GM21515 (cell line): ENCODE measurements at regions not wholly inside any gene's neighbourhood (a gene's known extent, or its start where the extent isn't known, plus 50 kb on each side); places are given as distances from the start of the nearest gene placed in this dataset.
"Not testable (repeated sequence)": the region's sequence is repeated elsewhere in the genome, so short reads cannot be mapped to it uniquely, and the experiment has no call there.

Experiments
- ATAC-seq: cut with Tn5 transposase; IDR thresholded peaks from one replicate; pipeline ENCODE4 v1.9.1; 2021; ENCODE audit not compliant: unreplicated experiment

DNA sequence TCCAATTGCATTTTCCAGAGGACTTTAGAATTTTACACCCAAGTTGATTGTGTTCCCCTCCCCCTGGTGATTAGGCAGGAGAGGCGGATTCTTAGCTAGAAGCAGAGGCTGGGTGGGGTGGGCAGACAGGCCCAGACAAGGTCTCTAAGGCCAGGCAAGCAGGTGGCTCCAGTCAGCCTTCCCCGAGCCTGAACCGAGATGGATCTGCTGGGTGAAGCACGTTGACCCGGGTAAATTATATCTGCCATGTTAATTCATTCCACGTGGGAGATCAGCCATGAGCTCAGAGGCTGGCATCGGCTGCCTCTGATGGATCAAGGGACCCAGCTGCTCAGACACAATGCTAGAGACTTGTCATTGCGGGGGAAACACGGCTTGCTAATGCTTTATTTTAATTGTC, 159.5 kb upstream of the MAFB start:
- no peak for ATAC-seq

DNA sequence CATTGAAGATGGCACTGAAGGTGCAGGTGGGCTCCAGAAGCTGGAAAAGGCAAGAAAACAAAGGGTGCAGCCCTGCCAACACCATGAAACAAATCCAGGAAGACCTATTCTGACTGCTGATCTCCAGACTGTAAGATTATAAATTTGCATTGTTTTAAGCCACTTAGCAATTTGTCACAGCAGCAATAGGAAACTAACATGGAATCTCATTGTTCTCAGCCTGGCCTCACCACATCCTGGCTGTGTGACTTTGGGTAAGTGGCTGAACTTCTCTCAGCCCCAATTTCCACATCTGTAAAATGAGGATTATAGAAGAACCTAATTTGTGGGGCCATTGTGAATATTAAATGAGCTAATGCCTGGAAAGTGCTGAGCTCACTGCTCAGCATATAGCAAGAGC, 160.4 kb upstream of the MAFB start:
- no peak for ATAC-seq

DNA sequence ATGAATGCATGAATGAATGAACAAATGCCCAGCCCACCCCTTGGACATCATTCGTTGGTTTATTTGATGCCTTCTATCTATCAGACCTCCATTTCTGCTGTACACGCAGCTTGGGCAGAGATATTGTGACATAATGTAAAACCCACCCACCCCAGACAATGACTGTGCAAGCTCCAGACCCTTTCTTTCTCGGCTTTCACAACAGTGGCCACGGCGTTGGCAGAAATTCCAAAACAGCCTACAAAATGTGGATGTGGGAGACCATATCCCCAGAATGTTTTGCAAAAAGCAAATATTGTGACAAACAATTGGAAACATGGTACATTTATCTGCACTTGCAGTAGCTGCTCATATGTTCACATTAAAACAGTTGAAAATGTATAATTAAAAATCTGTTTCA, 162.0 kb upstream of the MAFB start:
- no peak for ATAC-seq

DNA sequence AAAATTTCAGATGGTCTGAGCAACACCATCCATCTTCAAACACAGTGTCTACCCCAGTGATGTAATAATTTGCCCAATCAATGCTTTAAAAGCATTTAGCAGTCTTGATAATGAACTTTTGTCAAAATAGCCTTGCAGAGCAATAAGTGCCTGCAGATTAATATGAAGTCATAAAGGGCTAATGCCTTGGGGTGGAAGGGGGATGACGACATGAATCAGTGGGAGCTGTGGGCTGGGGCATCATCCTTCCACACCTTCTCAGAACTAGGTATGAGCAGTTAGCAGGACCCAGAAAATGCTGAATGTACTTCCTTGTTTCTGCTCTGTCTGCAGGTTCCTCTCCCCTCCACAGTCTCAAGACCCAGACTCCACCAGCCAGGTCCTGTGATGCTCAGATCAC, 166.2 kb upstream of the MAFB start:
- no peak for ATAC-seq

DNA sequence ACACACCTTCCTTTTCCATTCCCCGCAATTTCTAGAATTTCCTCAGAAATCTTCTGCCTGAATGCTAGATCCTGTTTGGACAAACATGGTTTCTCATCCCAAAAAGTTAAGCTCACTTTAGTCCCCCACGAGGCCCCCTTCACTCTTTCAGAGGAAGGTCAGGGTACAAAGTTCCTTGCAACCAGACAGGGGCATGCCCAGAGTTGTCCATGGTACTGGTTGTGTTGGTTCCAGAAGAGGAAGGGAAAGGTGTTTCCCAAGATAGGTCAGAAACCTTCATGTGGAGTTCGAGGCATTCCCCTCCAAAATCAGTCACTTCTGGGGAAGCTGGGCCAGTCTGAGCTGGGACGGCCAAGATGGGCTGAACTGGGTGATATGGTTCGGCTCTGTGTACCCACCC, 167.6 kb upstream of the MAFB start:
- no peak for ATAC-seq

DNA sequence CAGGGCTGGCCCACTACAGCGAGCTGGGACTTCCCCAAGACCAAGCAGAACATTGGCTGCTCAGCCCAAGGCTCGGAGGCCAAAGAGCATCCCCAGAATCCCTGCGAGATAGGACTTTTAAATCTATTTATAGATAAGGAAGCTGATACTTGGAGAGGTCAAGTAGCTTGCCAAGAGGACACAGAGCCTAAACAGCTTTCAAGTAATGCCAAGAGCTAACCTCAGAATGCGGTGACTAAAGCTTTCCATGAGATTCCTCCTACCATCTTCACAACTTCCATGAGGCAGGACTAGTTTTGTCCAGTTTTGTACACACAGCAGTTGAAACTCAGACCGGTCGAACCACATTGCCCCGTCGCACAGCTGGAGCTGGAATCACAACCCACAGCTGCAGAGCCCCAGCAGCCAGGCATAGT, 168.1 kb upstream of the TOP1 start:
- ATAC-seq: no peak

DNA sequence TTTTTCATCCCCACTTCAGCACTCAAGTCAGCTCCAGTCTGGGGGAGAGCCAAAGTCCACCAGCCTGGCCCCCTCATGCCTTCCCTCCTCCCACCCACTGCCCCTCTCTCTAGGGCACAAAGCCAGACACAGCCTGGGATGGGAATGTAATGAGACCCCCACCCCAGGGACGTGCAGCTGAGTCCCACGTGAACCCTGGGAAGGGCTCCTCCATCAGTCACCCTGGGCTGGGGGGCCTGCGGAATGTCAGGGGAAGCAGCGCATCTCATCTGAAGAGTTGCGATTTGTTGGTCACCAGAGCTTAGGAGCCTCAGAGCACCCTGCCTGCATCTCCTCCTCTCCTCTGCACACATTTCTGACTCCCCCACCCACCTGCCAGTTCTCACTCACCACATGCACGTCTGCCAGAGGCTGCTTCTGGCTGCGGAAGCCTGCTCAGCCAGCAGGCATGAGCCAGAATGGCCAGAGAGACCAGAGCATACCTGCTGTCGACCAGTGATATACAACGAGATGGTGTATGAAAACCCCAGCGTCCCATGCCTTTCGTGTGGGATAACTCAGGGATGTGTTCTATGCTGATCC, 167.1 kb upstream of the TOP1 start:
- no peak for ATAC-seq

DNA sequence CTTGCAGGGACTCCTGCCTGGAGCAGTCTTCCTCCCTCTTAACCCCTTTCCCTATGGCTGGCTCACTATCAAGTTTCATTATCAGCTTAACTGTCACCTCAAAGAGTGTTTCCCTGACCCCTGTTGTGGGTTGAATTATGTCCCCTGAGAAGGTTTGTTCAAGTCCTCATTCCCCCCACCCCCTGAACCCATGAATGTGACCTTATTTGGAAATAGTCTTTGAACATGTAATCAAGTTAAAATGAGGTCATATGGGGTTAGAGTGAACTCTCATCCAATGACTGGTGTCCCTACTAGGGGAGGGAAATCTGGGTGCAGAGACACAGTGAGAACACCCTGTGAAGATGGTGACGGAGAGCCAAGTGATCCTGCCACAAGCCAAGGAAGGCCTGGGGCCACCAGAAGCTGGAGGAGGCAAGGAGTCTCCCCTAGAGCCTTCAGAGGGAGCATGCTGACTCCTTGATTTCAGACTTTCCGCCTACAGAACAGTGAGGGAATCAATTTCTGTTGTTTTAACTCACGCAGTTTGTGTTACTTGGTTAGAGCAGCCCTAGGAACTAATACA, 165.2 kb upstream of the TOP1 start:
- ATAC-seq: no peak

DNA sequence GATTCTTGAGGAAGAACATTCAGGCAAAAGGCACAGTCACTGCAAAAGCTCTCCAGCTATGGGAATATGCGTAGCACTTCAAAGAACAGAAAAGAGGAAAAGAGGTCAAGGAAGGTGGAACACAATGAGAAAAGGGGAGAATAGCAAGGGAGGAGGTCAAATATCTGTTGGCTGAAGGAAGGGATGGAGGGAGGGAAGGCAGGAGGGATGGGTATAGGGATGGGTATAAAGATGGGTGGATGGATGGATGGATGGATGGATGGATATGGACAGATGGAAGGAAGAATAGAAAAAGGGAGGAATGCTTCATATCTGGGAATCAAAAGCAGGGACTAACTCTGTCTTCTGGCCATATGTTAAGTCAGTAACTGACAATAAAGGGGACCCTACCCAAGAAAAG, 164.2 kb upstream of the TOP1 start:
- ATAC-seq: no peak

DNA sequence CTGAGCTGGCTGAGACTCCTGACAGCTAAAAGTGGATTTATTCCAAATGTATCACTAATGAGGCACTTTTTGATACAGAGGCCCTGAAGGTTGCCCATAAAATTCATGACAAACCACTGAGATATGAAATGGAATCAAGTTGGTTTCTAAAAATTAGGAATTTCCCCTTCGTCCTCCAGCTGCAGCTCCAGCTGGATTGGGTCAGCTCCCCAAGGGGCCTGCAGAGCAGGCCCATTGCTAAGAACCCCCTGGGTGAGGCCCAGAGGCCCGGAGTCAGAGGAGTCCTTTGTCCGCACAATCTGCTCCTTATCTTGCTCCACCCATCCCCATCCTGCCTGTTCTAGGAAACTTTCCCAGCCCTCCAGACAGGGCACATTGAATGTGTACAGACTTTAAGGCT, 163.5 kb upstream of the TOP1 start:
- no peak for ATAC-seq

DNA sequence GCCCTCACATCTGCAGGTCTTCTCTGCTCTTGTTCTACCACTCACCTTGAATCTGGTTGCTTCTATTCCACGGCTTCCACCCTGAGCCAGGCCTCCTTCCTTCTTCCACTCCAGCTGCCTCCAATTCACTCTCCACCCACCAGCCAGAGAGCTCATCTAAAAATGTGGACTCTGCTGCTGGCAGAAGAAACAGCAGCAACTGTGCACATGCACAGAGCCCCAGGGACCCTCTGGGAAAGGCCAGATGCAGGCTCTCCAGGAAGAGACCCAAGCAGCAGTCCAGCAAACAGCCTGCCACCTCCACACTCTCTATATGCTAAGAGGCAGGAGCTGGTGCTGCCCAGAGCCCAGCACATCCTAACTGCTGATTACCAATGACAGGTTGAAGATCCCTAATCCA, 162.6 kb upstream of the TOP1 start:
- ATAC-seq: no peak

DNA sequence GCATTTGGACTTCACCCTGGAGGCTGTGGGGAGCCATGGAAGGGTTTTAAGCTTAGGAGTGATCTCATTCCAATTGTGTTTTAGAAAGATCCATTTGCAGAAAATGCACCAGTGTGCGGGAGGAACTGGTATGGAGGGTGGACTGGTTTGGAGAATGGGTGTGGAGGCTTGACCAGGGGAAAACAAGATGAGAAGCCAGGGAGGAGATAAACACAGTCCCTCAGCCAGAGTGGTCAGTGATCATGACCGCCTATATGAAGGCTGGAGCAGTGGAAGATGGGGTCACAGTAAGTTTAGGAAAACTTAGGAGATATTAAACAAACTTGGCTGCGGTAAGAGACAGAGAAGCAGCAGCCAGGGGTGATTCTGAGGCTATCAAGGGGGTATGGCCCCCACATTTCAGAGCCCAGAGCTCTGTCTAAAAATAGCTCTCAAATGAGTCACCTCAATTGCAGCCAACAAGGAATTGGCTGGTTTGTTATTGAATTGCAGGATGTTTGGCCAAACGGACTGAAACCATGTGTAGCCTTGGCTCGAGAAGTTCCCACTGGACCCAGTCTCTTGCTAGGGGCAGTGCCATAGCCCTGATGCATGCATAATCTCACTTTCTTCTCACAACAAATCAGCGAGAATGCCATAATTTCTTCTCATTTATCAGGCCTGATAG, 159.9 kb upstream of the TOP1 start:
- ATAC-seq: no peak

DNA sequence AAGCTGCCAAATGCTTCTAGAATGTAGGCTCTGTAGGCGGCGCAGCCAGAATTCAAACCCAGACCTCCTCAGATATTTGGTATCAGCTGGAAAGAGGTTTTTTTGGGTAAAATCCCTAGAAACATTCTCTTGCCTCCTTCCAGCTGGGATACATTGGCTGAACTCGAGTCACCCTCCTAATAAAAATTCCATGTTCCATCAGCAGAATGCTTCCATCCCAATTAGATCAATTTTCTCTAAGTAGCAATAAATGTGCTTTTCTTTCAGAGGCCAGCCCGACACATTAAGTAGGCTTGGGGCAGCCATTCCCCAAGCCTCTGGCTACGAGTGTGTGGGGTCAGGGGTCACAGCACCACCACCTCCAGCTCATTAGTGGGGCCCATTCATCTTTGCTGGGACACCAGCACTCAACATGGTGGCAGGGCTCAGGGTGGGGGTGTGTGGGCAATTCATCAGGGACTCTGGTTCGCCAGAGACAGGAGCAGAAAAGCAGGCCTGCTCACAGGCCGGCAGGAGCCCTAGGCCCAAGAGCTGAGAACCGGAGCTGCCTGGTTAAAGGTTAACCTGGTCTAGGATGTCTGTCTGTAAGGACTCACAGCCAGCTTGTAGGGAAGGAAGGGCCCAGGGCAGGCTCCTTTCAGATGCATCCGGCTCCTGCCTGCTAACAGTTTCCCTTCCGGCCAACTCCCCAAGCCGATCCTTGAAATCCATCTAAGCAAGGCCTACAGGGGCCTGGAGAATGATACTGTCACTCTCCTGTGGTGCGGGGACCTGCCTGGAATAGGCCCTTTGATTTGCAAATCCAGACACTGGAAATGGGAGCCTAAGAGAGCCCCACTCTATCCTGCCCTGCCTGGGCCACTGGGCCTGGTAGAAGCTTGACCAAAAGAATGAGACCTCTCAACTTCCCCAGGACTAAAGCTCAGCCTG, 159.1 kb upstream of the TOP1 start:
- ATAC-seq: no peak

DNA sequence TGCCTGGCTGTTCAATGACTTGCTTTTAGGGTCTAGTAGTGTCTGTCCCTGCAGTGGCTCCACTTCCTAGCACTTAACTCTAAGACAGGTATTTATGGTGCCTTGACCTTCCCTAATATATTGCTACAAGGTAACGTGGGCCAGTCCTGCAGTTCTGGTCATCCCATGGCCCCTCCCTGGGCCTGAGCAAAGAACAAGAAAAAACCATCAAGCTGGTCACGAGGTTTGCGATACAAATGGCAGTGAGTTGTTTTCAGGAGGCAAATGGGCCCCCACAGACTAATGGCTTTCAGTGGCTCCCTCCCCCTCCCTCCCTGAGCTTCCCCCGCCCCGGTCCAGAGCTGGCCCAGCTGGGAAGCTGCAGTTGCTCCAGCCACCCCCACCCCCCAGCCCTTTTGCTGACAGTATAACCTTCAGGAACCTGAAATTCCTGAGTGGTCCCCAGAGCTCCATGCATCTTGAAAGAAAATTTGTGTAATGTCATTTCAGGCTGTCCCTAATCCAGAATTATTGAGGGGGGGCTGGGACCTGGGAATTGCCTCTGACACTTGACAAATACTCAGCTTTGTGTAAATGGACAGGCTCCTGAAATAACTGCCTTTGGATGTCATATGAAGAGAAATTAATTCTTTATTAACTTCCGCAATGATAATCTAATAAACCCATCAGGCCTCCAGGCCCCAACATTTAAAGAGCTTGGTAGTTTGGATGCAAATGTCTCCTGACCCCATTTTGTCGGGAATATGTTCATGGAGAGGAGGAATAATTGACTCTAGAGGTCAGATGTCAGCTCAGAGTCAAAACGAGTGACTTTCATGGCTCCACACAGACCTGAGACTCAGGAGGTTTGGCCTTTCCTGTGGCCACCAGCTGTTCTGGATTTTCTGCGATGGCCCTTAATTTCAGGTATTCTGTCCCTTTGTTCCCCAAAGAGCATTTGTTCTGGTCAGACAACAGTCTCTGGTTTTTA, 153.2 kb upstream of the TOP1 start:
- ATAC-seq: no peak

DNA sequence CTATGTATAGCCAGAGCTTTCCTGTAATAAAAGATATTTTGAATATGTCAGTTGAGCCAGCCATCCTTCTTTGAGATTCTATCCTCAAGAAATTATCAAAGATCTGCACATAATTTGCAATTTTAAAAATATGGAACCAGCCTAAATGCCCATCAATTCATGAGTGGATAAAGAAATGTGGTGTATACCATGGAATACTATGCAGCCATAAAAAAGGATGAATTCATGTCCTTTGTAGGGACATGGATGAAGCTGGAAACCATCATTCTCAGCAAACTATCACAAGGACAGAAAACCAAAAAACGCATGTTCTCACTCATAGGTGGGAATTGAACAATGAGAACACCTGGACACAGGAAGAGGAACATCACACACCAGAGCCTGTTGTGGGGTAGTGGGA, 150.5 kb upstream of the TOP1 start:
- not testable (repeated sequence) for ATAC-seq

DNA sequence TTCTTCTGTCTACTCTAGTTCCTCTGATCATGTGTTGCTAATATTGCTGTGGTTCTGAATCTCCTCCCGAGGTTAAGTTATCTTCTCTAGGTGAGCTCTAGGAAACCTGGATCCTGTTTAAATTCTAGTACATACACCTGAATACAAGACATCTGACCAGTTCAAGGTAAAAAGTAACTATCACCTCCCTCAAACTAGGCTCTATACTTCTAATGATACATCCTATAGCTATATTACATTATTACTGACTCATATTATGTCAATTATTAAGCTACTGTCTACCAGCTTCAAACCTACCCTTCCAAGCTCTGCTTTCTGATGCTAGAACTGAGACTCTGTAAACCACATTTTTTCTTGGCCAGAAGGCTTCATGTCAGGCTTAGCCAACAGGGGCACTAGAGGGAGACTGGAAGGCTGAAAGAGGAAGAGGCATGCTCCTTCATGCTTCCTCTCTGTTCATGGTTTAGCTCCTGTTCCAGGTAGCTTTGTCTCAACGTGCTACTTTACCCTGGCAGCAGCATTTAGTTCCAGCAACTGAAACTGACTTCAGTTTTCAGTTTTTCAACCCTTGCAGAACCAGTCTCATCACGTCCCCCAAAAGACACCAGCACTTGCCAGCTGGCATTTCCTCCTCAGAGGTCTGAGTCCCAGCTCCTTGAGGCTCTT, 148.4 kb upstream of the TOP1 start:
- ATAC-seq: no peak

DNA sequence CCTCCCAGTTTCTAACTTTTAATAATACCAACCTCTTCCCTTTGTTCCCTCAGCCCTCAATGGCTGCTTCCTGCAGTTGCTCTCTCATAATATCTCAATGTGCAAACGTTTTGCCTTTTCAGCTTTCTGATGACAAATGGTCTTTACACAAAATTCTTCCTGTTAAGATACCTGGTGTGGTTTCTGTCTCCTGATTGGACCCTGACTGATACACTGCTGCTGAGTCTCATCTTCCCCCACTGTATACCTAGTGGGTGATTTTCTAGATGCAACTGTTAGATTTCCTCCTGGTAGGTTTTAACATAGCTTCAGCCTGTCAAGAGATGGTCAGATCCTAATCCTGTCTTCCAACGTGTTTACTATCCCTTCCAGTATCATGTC, 147.9 kb upstream of the TOP1 start:
- ATAC-seq: no peak

DNA sequence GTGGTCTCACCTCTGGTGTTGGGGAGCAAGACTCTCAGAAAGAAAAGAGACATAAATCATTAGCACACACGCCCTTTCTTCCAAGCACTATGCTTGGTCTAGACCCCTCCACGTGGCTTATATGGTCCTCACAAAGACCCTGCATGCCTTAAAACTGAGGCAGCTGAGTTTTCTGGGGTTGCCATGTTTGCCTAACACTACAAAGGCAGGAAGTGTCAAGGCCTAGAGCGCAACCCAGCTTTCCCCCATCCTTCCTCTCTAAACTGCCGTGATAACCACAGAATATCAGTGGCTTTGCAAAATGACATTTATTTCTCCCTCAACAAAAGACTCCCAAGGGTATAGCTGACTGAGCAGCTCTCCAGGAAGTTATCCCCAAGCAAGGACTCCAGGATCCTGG, 146.5 kb upstream of the TOP1 start:
- no peak for ATAC-seq

DNA sequence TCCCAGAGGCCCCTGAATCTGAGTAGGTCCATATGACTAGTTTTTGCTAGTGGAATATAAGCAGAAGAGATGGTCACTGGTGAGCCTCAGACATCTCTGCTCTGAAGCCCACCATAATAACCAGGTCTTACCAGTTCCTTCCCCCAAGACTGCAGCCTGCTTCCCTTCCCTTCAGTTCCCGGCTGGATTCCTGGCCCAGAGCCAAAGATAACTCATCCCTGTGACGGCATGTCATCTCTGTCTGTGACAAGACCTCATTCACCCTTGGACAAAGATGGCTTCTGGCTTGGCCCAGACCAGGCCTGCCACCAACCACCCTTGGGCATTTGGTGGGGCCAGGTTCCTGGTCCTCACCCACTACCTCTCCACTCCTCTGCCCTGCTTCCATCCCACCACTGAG, 145.5 kb upstream of the TOP1 start:
- no peak for ATAC-seq

DNA sequence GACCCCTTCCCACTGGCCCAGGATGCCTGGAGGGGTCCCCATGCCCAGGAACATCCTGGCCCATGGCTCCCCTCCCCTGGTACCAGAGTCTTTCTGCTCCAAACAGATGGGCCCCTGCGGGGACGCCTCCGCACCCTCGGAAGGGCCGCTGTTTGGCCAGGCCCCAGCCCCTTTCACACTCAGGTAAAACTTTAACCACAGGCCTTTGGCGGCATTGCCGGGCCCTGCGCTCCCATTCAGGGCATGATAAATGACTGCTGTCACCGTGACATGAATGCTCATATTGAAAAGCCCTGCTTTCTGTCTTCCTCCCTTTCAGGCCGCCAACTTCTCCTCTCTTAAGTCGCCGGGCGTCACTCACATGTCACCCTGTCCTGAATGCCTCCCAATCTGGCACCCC, 141.5 kb upstream of the TOP1 start:
- ATAC-seq: no peak
